Colonic mucosa (tissue), 4 donors: ENCODE measurements at regions not wholly inside any gene's neighbourhood (a gene's known extent, or its start where the extent isn't known, plus 50 kb on each side); places are given as distances from the start of the nearest gene placed in this dataset.

ENCODE experiments used
- DNase-seq: peaks from one replicate; pipeline ENCODE4 v3.0.0-alpha.2; 2020
- H3K27ac ChIP-seq: fragments of 200-600 bp; one replicate; pipeline ENCODE4 v1.8.0; 2021
- H3K27me3 ChIP-seq: fragments of 200-600 bp; one replicate; pipeline ENCODE4 v1.8.0; 2021
- H3K36me3 ChIP-seq: fragments of 200-600 bp; one replicate; pipeline ENCODE4 v1.8.0; 2021
- H3K4me1 ChIP-seq: fragments of 200-600 bp; one replicate; pipeline ENCODE4 v1.8.0; 2021; ENCODE audit warnings: mild to moderate bottlenecking
- H3K4me3 ChIP-seq: fragments of 200-600 bp; one replicate; pipeline ENCODE4 v1.8.0; 2021
- H3K9ac ChIP-seq, 2 donors: one replicate each; pipeline ENCODE4 v1.7.0; 2013; ENCODE audit warnings: control low read depth in 2 of 2, low read depth in 2 of 2, low read length in 2 of 2
- H3K9me3 ChIP-seq: fragments of 200-600 bp; one replicate; pipeline ENCODE4 v1.8.0; 2021
- CTCF ChIP-seq: fragments of 200-600 bp; IDR thresholded peaks from one replicate; pipeline ENCODE4 v1.8.0; 2022; ENCODE audit warnings: antibody characterized with exemption, mild to moderate bottlenecking
- intact Hi-C: fragments of 100-400 bp; cut with DNase I; formaldehyde crosslinking; loops from one replicate; pipeline ENCODE4 v1.14.1; 2022
- donor health status: healthy.
- donor health status: DM: no; HTN: no; CAD: no.
- donor health status: DM: no; HTN: no; CAD: no.

- intact Hi-C loops, result no loop called here
- DNase-seq, result no peak
- H3K27ac ChIP-seq, result no peak overlapping the region
- no peaks in the 10 kb centered on the region for H3K4me1 ChIP-seq
- H3K9me3 ChIP-seq, result no peaks in the 10 kb centered on the region
- no peaks in the 10 kb centered on the region for H3K36me3 ChIP-seq
- no peaks in the 10 kb centered on the region for H3K27me3 ChIP-seq
- TF ChIP-seq CTCF, result no peak
- no peak overlapping the region for H3K4me3 ChIP-seq
- H3K9ac ChIP-seq, result no peak overlapping the region
Observed at GRCh38 chr1:213830371-213830770, 157.4 kb upstream of the PROX1 start.

GRCh38 chr1:213840575-213840974 lies 147.2 kb upstream of the PROX1 start:
- no peak overlapping the region for H3K4me3 ChIP-seq
- H3K36me3 ChIP-seq, result no peaks in the 10 kb centered on the region
- H3K27me3 ChIP-seq, result no peaks in the 10 kb centered on the region
- no peak overlapping the region for H3K27ac ChIP-seq
- no peaks in the 10 kb centered on the region for H3K4me1 ChIP-seq
- no peaks in the 10 kb centered on the region for H3K9me3 ChIP-seq
- H3K9ac ChIP-seq, result no peak overlapping the region
- intact Hi-C loops, result no loop called here
- no peak for DNase-seq
- no peak for TF ChIP-seq CTCF

- TF ChIP-seq CTCF, result no peak
- no peak overlapping the region for H3K27ac ChIP-seq
- no peaks in the 10 kb centered on the region for H3K27me3 ChIP-seq
- H3K9ac ChIP-seq, result no peak overlapping the region
- H3K36me3 ChIP-seq, result no peaks in the 10 kb centered on the region
- no peaks in the 10 kb centered on the region for H3K9me3 ChIP-seq
- intact Hi-C loops, result no loop called here
- no peak overlapping the region for H3K4me3 ChIP-seq
- H3K4me1 ChIP-seq, result no peaks in the 10 kb centered on the region
- DNase-seq, result no peak
Observed at GRCh38 chr1:213844632-213845031, 143.1 kb upstream of the PROX1 start.

- intact Hi-C loops, result no loop called here
- no peak for TF ChIP-seq CTCF
- Histone ChIP-seq H3K27ac (no peak overlapping the region), H3K27me3 (no peaks in the 10 kb centered on the region), H3K4me1 (no peaks in the 10 kb centered on the region), H3K9ac (no peak overlapping the region), H3K4me3 (no peak overlapping the region), H3K36me3 (no peaks in the 10 kb centered on the region), H3K9me3 (no peaks in the 10 kb centered on the region)
- DNase-seq, result no peak
Observed at GRCh38 chr1:213852107-213852506, 135.7 kb upstream of the PROX1 start.

GRCh38 chr1:213858581-213858980 lies 129.2 kb upstream of the PROX1 start:
- Histone ChIP-seq H3K4me3 (no peak overlapping the region), H3K4me1 (no peaks in the 10 kb centered on the region), H3K27me3 (no peaks in the 10 kb centered on the region), H3K9ac (no peak overlapping the region), H3K9me3 (no peaks in the 10 kb centered on the region), H3K36me3 (no peaks in the 10 kb centered on the region), H3K27ac (no peak overlapping the region)
- intact Hi-C loops, result no loop called here
- DNase-seq, result no peak
- no peak for TF ChIP-seq CTCF

- Histone ChIP-seq H3K9ac (no peak overlapping the region), H3K36me3 (no peaks in the 10 kb centered on the region), H3K27ac (no peak overlapping the region), H3K4me3 (no peak overlapping the region), H3K9me3 (no peaks in the 10 kb centered on the region), H3K4me1 (no peaks in the 10 kb centered on the region), H3K27me3 (no peaks in the 10 kb centered on the region)
- intact Hi-C loops, result no loop called here
- DNase-seq, result no peak
- TF ChIP-seq CTCF, result no peak
Observed at GRCh38 chr1:213861841-213862240, 125.9 kb upstream of the PROX1 start.
